A549 (cell line): ENCODE measurements at regions not wholly inside any gene's neighbourhood (a gene's known extent, or its start where the extent isn't known, plus 50 kb on each side); places are given as distances from the start of the nearest gene placed in this dataset.

Experiments
- ATAC-seq, 2 experiments: fragments of 200-7000 bp in 1 of 2; fragments of >200 bp in 1 of 2; cut with Nextera tagmentation in 1 of 2; cut with Tn5 transposase in 1 of 2; 3 replicates each; pipeline versions ENCODE4 v1.8.0 to v1.9.1; 2018 to 2020; ENCODE audit warnings: mild to moderate bottlenecking in 1 of 2, moderate library complexity in 1 of 2
- CTCF ChIA-PET: fragments of 300-600 bp; sonication (Branson Sonifier 250); formaldehyde crosslinking; extraction: SDS; loops from one replicate; lab custom pipeline; 2021; ENCODE audit warnings: antibody characterized with exemption, inconsistent platforms; lab: Yijun Ruan, JAX
- POLR2A ChIA-PET: fragments of 350-600 bp; formaldehyde crosslinking; extraction: SDS; loops from one replicate; lab custom pipeline; 2021; ENCODE audit warnings: antibody characterized with exemption, inconsistent platforms; lab: Yijun Ruan, JAX
- DNase-seq, 2 experiments: peaks; one replicate each; pipeline versions ENCODE4 v3.0.0 to v3.0.0-alpha.2; 2011 to 2016; ENCODE audit warnings: low read depth in 1 of 2, low spot score in 1 of 2
- FAIRE-seq: peaks from 2 replicates; lab custom pipeline; 2011; peaks lifted over from hg19 to GRCh38; lab: Jason Lieb, UNC
- H3K27ac ChIP-seq, 2 experiments: fragments of >200 bp; sonication (Bioruptor Twin); formaldehyde crosslinking; 3 replicates each; pipeline ENCODE4 v1.5.1; 2016 to 2017
- H3K4me1 ChIP-seq: fragments of >200 bp; sonication (Bioruptor Twin); formaldehyde crosslinking; 3 replicates; pipeline ENCODE4 v1.6.1; 2016
- H3K4me2 ChIP-seq: fragments of >200 bp; sonication (Bioruptor Twin); formaldehyde crosslinking; 3 replicates; pipeline ENCODE4 v1.6.1; 2016
- H3K4me3 ChIP-seq: fragments of >200 bp; sonication (Bioruptor Twin); formaldehyde crosslinking; 3 replicates; pipeline ENCODE4 v1.5.1; 2016
- H3K9me3 ChIP-seq: fragments of >200 bp; sonication (Bioruptor Twin); formaldehyde crosslinking; 3 replicates; pipeline ENCODE4 v1.6.1; 2016
- BCL3 ChIP-seq: fragments of >200 bp; sonication (Bioruptor Twin); formaldehyde crosslinking; IDR thresholded peaks from 3 replicates; pipeline ENCODE4 v1.6.1; 2016
- CTCF ChIP-seq: fragments of >200 bp; sonication (Bioruptor Twin); formaldehyde crosslinking; IDR thresholded peaks from 3 replicates; pipeline ENCODE4 v1.5.1; 2016
- E2F6 ChIP-seq: IDR thresholded peaks from 2 replicates; pipeline ENCODE4 v1.6.1; 2012; ENCODE audit warnings: low read depth, borderline replicate concordance
- EHMT2 ChIP-seq: fragments of 200-600 bp; sonication (generic); IDR thresholded peaks from 2 replicates; pipeline ENCODE4 v1.6.1; 2016; ENCODE audit warnings: antibody characterized with exemption, low read depth, mild to moderate bottlenecking, moderate library complexity
- ELK1 ChIP-seq: fragments of 150-350 bp; IDR thresholded peaks from 2 replicates; pipeline ENCODE4 v1.6.1; 2014; ENCODE audit warnings: low read depth, mild to moderate bottlenecking, low read length
- FOSB ChIP-seq: fragments of 250-450 bp; sonication (Bioruptor Pico); IDR thresholded peaks from 2 replicates; pipeline ENCODE4 v1.5.0; 2020; ENCODE audit warnings: mild to moderate bottlenecking, moderate library complexity
- FOXS1 ChIP-seq: fragments of 250-450 bp; sonication (Bioruptor Pico); IDR thresholded peaks from 2 replicates; pipeline ENCODE4 v1.5.0; 2020; ENCODE audit warnings: mild to moderate bottlenecking, moderate library complexity
- HMGXB4 ChIP-seq: fragments of 250-450 bp; sonication (Bioruptor Pico); IDR thresholded peaks from 2 replicates; pipeline ENCODE4 v1.5.0; 2021; ENCODE audit warnings: mild to moderate bottlenecking, moderate library complexity, borderline replicate concordance
- JUN ChIP-seq, 2 experiments: fragments of >200 bp; sonication (Bioruptor Twin); formaldehyde crosslinking; IDR thresholded peaks; 2 replicates in 1 of 2; 3 replicates in 1 of 2; pipeline ENCODE4 v1.6.1; 2016 to 2017
- KDM5A ChIP-seq: fragments of 200-600 bp; sonication (generic); IDR thresholded peaks from 2 replicates; pipeline ENCODE4 v1.6.1; 2016; ENCODE audit warnings: antibody characterized with exemption, mild to moderate bottlenecking
- MAFK ChIP-seq: fragments of 450-650 bp; IDR thresholded peaks from 2 replicates; pipeline ENCODE4 v1.6.1; 2014; ENCODE audit not compliant: partially characterized antibody
- MAX ChIP-seq: IDR thresholded peaks from 2 replicates; pipeline ENCODE4 v1.6.1; 2012
- NPAS2 ChIP-seq: fragments of 250-450 bp; sonication (Bioruptor Pico); IDR thresholded peaks from 2 replicates; pipeline ENCODE4 v1.8.0; 2022; ENCODE audit warnings: mild to moderate bottlenecking, moderate library complexity, borderline replicate concordance
- POLR2A ChIP-seq: IDR thresholded peaks from 2 replicates; pipeline ENCODE4 v1.6.1; 2012; ENCODE audit warnings: mild to moderate bottlenecking, low read length
- POLR2AphosphoS2 ChIP-seq: conservative IDR thresholded peaks from 2 replicates; pipeline ENCODE4 v1.6.1; 2012; ENCODE audit warnings: low read length, improper control_type of control experiment, inconsistent platforms
- RAD21 ChIP-seq, 2 experiments: fragments of >200 bp in 1 of 2; sonication (Bioruptor Twin) in 1 of 2; formaldehyde crosslinking in 1 of 2; IDR thresholded peaks in 1 of 2; conservative IDR thresholded peaks in 1 of 2; 2 replicates in 1 of 2; 3 replicates in 1 of 2; pipeline ENCODE4 v1.6.1; 2012 to 2018; ENCODE audit warnings: inconsistent platforms in 1 of 2
- RCOR1 ChIP-seq: fragments of 150-350 bp; IDR thresholded peaks from 2 replicates; pipeline ENCODE4 v1.6.1; 2014; ENCODE audit warnings: antibody characterized with exemption, low read length, low read depth
- REST ChIP-seq: fragments of 200-600 bp; sonication (generic); IDR thresholded peaks from 2 replicates; pipeline ENCODE4 v1.6.1; 2016; ENCODE audit warnings: antibody characterized with exemption, mild to moderate bottlenecking, moderate library complexity
- RNF2 ChIP-seq: fragments of 200-600 bp; sonication (generic); IDR thresholded peaks from 2 replicates; pipeline ENCODE4 v1.6.1; 2016; ENCODE audit warnings: low read depth, mild to moderate bottlenecking, antibody characterized with exemption, moderate library complexity, borderline replicate concordance
- SMC3 ChIP-seq: fragments of >200 bp; sonication (Bioruptor Twin); formaldehyde crosslinking; IDR thresholded peaks from 3 replicates; pipeline ENCODE4 v1.6.1; 2018; ENCODE audit warnings: inconsistent platforms
- SREBF2 ChIP-seq: fragments of 450-650 bp; IDR thresholded peaks from 2 replicates; pipeline ENCODE4 v1.6.1; 2014; ENCODE audit warnings: mild to moderate bottlenecking, moderate library complexity
- TFCP2L1 ChIP-seq: fragments of 250-450 bp; sonication (Bioruptor Pico); IDR thresholded peaks from 2 replicates; pipeline ENCODE4 v1.5.0; 2021; ENCODE audit warnings: mild to moderate bottlenecking
- TP53 ChIP-seq: fragments of 250-450 bp; sonication (Bioruptor Pico); IDR thresholded peaks from 2 replicates; pipeline ENCODE4 v1.5.0; 2021; ENCODE audit warnings: mild to moderate bottlenecking, moderate library complexity
- USF2 ChIP-seq: fragments of 450-650 bp; IDR thresholded peaks from 2 replicates; pipeline ENCODE4 v1.6.1; 2014; ENCODE audit warnings: antibody characterized with exemption
- ZFP36 ChIP-seq: fragments of 450-650 bp; IDR thresholded peaks from 2 replicates; pipeline ENCODE4 v1.6.1; 2014; ENCODE audit warnings: borderline replicate concordance; ENCODE audit not compliant: partially characterized antibody
- WGBS: methylation state at CpG from one replicate; pipeline ENCODE4 v1.1.6; 2017; ENCODE audit errors: missing lambda C conversion rate; 5-methylcytosine and 5-hydroxymethylcytosine counted together

- H3K27ac ChIP-seq: no peak overlapping the region
- H3K4me2 ChIP-seq: no peak overlapping the region
- FAIRE-seq (peak; percentile 18), DNase-seq (peak; percentile 41 to 71), ATAC-seq (peak in 1 of 2 experiments; percentile 33; a peak in 2 of 6 replicates)
- CTCF ChIA-PET: interaction anchor here (0.6 to 4.6 kb wide), 51 partner anchors 9 to 1347 kb away, joined by 3 to 34 read pairs (median 4); no protein-coding TSS in a partner anchor
- H3K4me3 ChIP-seq: no peak overlapping the region
- no peaks in the 10 kb centered on the region for H3K9me3 ChIP-seq
- WGBS: 3% methylated on average over 3 of the region's 3 CpGs
- POLR2A ChIA-PET: interaction anchor here (0.7 kb wide), 1 partner anchor 941 kb away, joined by 4 read pairs; no protein-coding TSS in a partner anchor
- H3K4me1 ChIP-seq: no peaks in the 10 kb centered on the region
- no peak for TF ChIP-seq SREBF2
- no peak for TF ChIP-seq ZFP36
- TF ChIP-seq FOXS1 (CRISPR knock-in tag): no peak
- no peak for TF ChIP-seq TP53
- TF ChIP-seq POLR2A: no peak
- no peak for TF ChIP-seq RCOR1
- no peak for TF ChIP-seq TFCP2L1 (CRISPR knock-in tag)
- no peak for TF ChIP-seq NPAS2 (CRISPR knock-in tag)
- no peak for TF ChIP-seq USF2
- TF ChIP-seq FOSB (CRISPR knock-in tag): no peak
- peak; percentile 82 for TF ChIP-seq CTCF
- TF ChIP-seq EHMT2: no peak
- peak; percentile 85 for TF ChIP-seq RAD21 (conservative IDR thresholded peaks at IDR 0.05 in 1 of 2, IDR thresholded peaks at IDR 0.05 in 1 of 2)
- TF ChIP-seq E2F6: no peak
- peak; percentile 58 for TF ChIP-seq SMC3
- no peak for TF ChIP-seq RNF2
- TF ChIP-seq ELK1: no peak
- TF ChIP-seq, all 56 proteins: peak for 3
Measured at GRCh38 chr14:66359500-66359899, 126.7 kb upstream of the CCDC196 start.

GRCh38 chr14:66360366-66360926, 125.7 kb upstream of the CCDC196 start:
- 46% methylated on average over 8 of the region's 8 CpGs for WGBS
- Histone ChIP-seq H3K4me3 (no peak overlapping the region), H3K4me2 (no peak overlapping the region), H3K27ac (no peak overlapping the region), H3K4me1 (no peaks in the 10 kb centered on the region), H3K9me3 (no peaks in the 10 kb centered on the region)
- POLR2A ChIA-PET: no interaction called here
- no peak for DNase-seq
- ATAC-seq: no peak
- no peak for FAIRE-seq
- CTCF ChIA-PET: interaction anchor here (0.6 to 4.6 kb wide), 19 partner anchors 8 to 1211 kb away, joined by 3 to 34 read pairs (median 6); no protein-coding TSS in a partner anchor
- TF ChIP-seq BCL3 (no peak), MAX (no peak), POLR2AphosphoS2 (no peak), FOXS1 (CRISPR knock-in tag) (no peak), KDM5A (no peak), MAFK (no peak), HMGXB4 (no peak), JUN (IDR thresholded peaks at IDR 0.05) (no peak), POLR2A (no peak), REST (no peak)
